ENCODE measurements at regions not wholly inside any gene's neighbourhood (a gene's known extent, or its start where the extent isn't known, plus 50 kb on each side); places are given as distances from the start of the nearest gene placed in this dataset.

- Mint-ChIP-seq H3K4me3 (no peak overlapping the region), H3K4me1 (ENCODE audit: low read depth) (peaks cover 20% of the 10 kb centered on the region), H3K9me3 (no peaks in the 10 kb centered on the region), H3K27me3 (ENCODE audit: insufficient read depth) (no peaks in the 10 kb centered on the region), H3K36me3 (ENCODE audit: low read depth) (no peaks in the 10 kb centered on the region), H3K27ac (no peak overlapping the region)
- DNase-seq, result no peak
- TF ChIP-seq CTCF (IDR thresholded peaks at IDR 0.05), result no peak
Observed at GRCh38 chr4:111221371-111221770, 598.5 kb upstream of the PITX2 start.

- H3K27me3 Mint-ChIP-seq (ENCODE audit: insufficient read depth), result no peaks in the 10 kb centered on the region
- H3K36me3 Mint-ChIP-seq (ENCODE audit: low read depth), result peaks cover 5% of the 10 kb centered on the region; the same call in 1 of the 2 replicates
- H3K27ac Mint-ChIP-seq, result peak overlapping the region; percentile 7; the same call in 1 of the 2 replicates
- no peak overlapping the region for H3K4me3 Mint-ChIP-seq
- peaks cover 45% of the 10 kb centered on the region for H3K4me1 Mint-ChIP-seq (ENCODE audit: low read depth)
- DNase-seq, result peak; percentile 51
- TF ChIP-seq CTCF (IDR thresholded peaks at IDR 0.05), result no peak
- H3K9me3 Mint-ChIP-seq, result no peaks in the 10 kb centered on the region
Observed at GRCh38 chr4:111228396-111228795, 605.5 kb upstream of the PITX2 start.

GRCh38 chr4:111228874-111229273 lies 606.0 kb upstream of the PITX2 start:
- no peak for TF ChIP-seq CTCF (IDR thresholded peaks at IDR 0.05)
- Mint-ChIP-seq H3K36me3 (ENCODE audit: low read depth) (peaks cover 5% of the 10 kb centered on the region; the same call in 1 of the 2 replicates), H3K4me3 (peak overlapping the region; percentile 15; the same call in 1 of the 2 replicates), H3K9me3 (no peaks in the 10 kb centered on the region), H3K27me3 (ENCODE audit: insufficient read depth) (no peaks in the 10 kb centered on the region), H3K4me1 (ENCODE audit: low read depth) (peaks cover 40% of the 10 kb centered on the region), H3K27ac (peak overlapping the region; percentile 62)
- DNase-seq, result peak; percentile 63

- peak; percentile 50 for DNase-seq
- H3K9me3 Mint-ChIP-seq, result no peaks in the 10 kb centered on the region
- H3K27me3 Mint-ChIP-seq (ENCODE audit: insufficient read depth), result no peaks in the 10 kb centered on the region
- no peak for TF ChIP-seq CTCF (IDR thresholded peaks at IDR 0.05)
- H3K36me3 Mint-ChIP-seq (ENCODE audit: low read depth), result peaks cover 5% of the 10 kb centered on the region; the same call in 1 of the 2 replicates
- peak overlapping the region; percentile 11 for H3K27ac Mint-ChIP-seq
- peaks cover 39% of the 10 kb centered on the region for H3K4me1 Mint-ChIP-seq (ENCODE audit: low read depth)
- peak overlapping the region; percentile 5; the same call in 1 of the 2 replicates for H3K4me3 Mint-ChIP-seq
Observed at GRCh38 chr4:111230265-111230664, 607.4 kb upstream of the PITX2 start.

GRCh38 chr4:111231281-111231680 lies 608.4 kb upstream of the PITX2 start:
- DNase-seq, result no peak
- H3K36me3 Mint-ChIP-seq (ENCODE audit: low read depth), result peaks cover 5% of the 10 kb centered on the region; the same call in 1 of the 2 replicates
- no peak for TF ChIP-seq CTCF (IDR thresholded peaks at IDR 0.05)
- H3K27me3 Mint-ChIP-seq (ENCODE audit: insufficient read depth), result no peaks in the 10 kb centered on the region
- H3K4me3 Mint-ChIP-seq, result no peak overlapping the region
- H3K9me3 Mint-ChIP-seq, result no peaks in the 10 kb centered on the region
- no peak overlapping the region for H3K27ac Mint-ChIP-seq
- peaks cover 39% of the 10 kb centered on the region for H3K4me1 Mint-ChIP-seq (ENCODE audit: low read depth)

- peaks cover 18% of the 10 kb centered on the region for H3K4me1 Mint-ChIP-seq (ENCODE audit: low read depth)
- H3K9me3 Mint-ChIP-seq, result no peaks in the 10 kb centered on the region
- H3K27me3 Mint-ChIP-seq (ENCODE audit: insufficient read depth), result no peaks in the 10 kb centered on the region
- peaks cover 5% of the 10 kb centered on the region; the same call in 1 of the 2 replicates for H3K36me3 Mint-ChIP-seq (ENCODE audit: low read depth)
- no peak for TF ChIP-seq CTCF (IDR thresholded peaks at IDR 0.05)
- H3K4me3 Mint-ChIP-seq, result no peak overlapping the region
- no peak for DNase-seq
- H3K27ac Mint-ChIP-seq, result no peak overlapping the region
Observed at GRCh38 chr4:111234939-111235338, 612.1 kb upstream of the PITX2 start.
